ENCODE measurements at regions not wholly inside any gene's neighbourhood (a gene's known extent, or its start where the extent isn't known, plus 50 kb on each side); places are given as distances from the start of the nearest gene placed in this dataset.

DNA sequence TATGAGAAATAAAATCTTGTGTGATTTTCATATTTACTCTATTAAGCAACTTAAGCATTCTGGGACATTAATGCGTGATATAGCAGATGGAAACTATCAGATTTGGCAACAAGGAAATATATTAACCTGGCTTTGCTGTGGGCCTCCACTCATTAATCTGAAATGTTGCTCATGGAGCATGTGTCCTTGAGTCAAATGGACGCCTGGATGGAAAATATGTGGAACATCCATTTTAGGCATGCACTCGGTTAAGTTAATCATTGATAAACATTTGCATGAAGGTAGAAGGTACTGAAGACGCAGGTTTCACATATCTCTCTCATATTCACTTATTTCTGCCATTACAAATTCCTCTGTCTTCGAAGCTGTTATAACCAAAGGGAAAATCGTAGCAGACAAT is 246.1 kb downstream of the NR2F2 start:
- Histone ChIP-seq H2BK5ac (ENCODE audit: low read depth, low read length, poor library complexity, severe bottlenecking) (no peak overlapping the region), H3K14ac (replicated peaks; ENCODE audit: low read depth, low read length) (no peak overlapping the region), H3K4me2 (ENCODE audit: low read depth, low read length) (no peak overlapping the region), H3K56ac (ENCODE audit: extremely low read depth, insufficient read depth, low read length) (no peak overlapping the region), H2BK15ac (ENCODE audit: low read depth, low read length) (no peak overlapping the region), H3K9ac (ENCODE audit: low read depth, low read length) (no peak overlapping the region), H3K9me1 (ENCODE audit: insufficient read depth, low read length) (no peaks in the 10 kb centered on the region), H3K27me3 (ENCODE audit: control insufficient read depth, insufficient read depth, low read length) (no peaks in the 10 kb centered on the region), H3K36me3 (ENCODE audit: control insufficient read depth, insufficient read depth, low read length) (no peaks in the 10 kb centered on the region), H3K4me1 (ENCODE audit: control insufficient read depth, insufficient read depth, low read length) (no peaks in the 10 kb centered on the region), H2AK9ac (replicated peaks; ENCODE audit: low read depth, low read length, poor library complexity) (no peak overlapping the region), H4K20me1 (ENCODE audit: insufficient read depth, low read length) (no peaks in the 10 kb centered on the region), H4K91ac (ENCODE audit: insufficient read depth, low read depth, low read length) (no peak overlapping the region), H3K4me3 (ENCODE audit: insufficient read depth, low read depth, low read length) (no peak overlapping the region), H2BK120ac (ENCODE audit: low read depth, low read length) (no peak overlapping the region), H3K23ac (ENCODE audit: low read depth, low read length) (no peak overlapping the region), H3K9me3 (ENCODE audit: control insufficient read depth, insufficient read depth, low read length) (0 out of 2 replicates have a peak, but pooled peaks cover 2% of the 10 kb centered on the region), H3K18ac (ENCODE audit: low read depth, low read length) (no peak overlapping the region), H3K4ac (ENCODE audit: low read depth, low read length) (no peak overlapping the region), H4K8ac (ENCODE audit: low read depth in 2 of 2, low read length in 2 of 2) (no peak overlapping the region), H4K5ac (ENCODE audit: low read depth, low read length) (no peak overlapping the region), H3K79me1 (ENCODE audit: low read depth in 1 of 2, low read length in 2 of 2) (no peaks in the 10 kb centered on the region), H2BK20ac (ENCODE audit: low read depth, low read length) (no peak overlapping the region), H2AK5ac (ENCODE audit: low read depth, low read length) (no peak overlapping the region), H2AFZ (replicated peaks; ENCODE audit: low read length, poor library complexity) (no peak overlapping the region), H3K27ac (ENCODE audit: insufficient read depth, low read length) (no peak overlapping the region)
- BruUV-seq (replicated peaks), result no TSS peak
- ChIA-PET POLR2A (ENCODE audit: unreplicated experiment) (no interaction called here), CTCF (no interaction called here)
- in situ Hi-C loops (cut with MboI; ENCODE audit: low sequenced_read_pairs) (no loop called here), dilution Hi-C loops (cut with HindIII; ENCODE audit: low sequenced_read_pairs, unreplicated experiment) (no loop called here), intact Hi-C loops (cut with micrococcal nuclease) (no loop called here)
- ATAC-seq (ENCODE audit: low read depth), result no peak
- WGBS, 2 experiments (ENCODE audit: extremely low coverage in 2 of 2, insufficient read length in 1 of 2), result no CpG with 5 or more reads among the region's 6 CpGs
- DNase-seq, result no peak
- no peak for TF ChIP-seq FOS (IDR thresholded peaks at IDR 0.05; ENCODE audit: low read depth, low read length)
- no peak for TF ChIP-seq NFE2L2 (IDR thresholded peaks at IDR 0.05; ENCODE audit: low read depth, low read length)
- TF ChIP-seq, protein P1, sequence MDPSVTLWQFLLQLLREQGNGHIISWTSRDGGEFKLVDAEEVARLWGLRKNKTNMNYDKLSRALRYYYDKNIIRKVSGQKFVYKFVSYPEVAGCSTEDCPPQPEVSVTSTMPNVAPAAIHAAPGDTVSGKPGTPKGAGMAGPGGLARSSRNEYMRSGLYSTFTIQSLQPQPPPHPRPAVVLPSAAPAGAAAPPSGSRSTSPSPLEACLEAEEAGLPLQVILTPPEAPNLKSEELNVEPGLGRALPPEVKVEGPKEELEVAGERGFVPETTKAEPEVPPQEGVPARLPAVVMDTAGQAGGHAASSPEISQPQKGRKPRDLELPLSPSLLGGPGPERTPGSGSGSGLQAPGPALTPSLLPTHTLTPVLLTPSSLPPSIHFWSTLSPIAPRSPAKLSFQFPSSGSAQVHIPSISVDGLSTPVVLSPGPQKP (IDR thresholded peaks at IDR 0.05; ENCODE audit: borderline replicate concordance, low read depth, low read length), result no peak
- no peak for TF ChIP-seq CHD1 (IDR thresholded peaks at IDR 0.05; ENCODE audit: low read depth, low read length)
- no peak for TF ChIP-seq MAFK (IDR thresholded peaks at IDR 0.05; ENCODE audit: low read depth, low read length)
- TF ChIP-seq, protein P2, sequence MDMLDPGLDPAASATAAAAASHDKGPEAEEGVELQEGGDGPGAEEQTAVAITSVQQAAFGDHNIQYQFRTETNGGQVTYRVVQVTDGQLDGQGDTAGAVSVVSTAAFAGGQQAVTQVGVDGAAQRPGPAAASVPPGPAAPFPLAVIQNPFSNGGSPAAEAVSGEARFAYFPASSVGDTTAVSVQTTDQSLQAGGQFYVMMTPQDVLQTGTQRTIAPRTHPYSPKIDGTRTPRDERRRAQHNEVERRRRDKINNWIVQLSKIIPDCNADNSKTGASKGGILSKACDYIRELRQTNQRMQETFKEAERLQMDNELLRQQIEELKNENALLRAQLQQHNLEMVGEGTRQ (IDR thresholded peaks at IDR 0.05; ENCODE audit: low read depth, low read length), result no peak
- no peak for TF ChIP-seq CEBPB (IDR thresholded peaks at IDR 0.05; ENCODE audit: low read depth, low read length)
- TF ChIP-seq POLR2A (IDR thresholded peaks at IDR 0.05; ENCODE audit: low read depth, low read length), result no peak
- TF ChIP-seq MXI1 (IDR thresholded peaks at IDR 0.05; ENCODE audit: borderline replicate concordance, low read depth, low read length), result no peak
- TF ChIP-seq MAZ (IDR thresholded peaks at IDR 0.05; ENCODE audit: borderline replicate concordance, low read depth, low read length), result no peak
- no peak for TF ChIP-seq RCOR1 (IDR thresholded peaks at IDR 0.05; ENCODE audit: insufficient replicate concordance, low read length)
- TF ChIP-seq, protein P3, sequence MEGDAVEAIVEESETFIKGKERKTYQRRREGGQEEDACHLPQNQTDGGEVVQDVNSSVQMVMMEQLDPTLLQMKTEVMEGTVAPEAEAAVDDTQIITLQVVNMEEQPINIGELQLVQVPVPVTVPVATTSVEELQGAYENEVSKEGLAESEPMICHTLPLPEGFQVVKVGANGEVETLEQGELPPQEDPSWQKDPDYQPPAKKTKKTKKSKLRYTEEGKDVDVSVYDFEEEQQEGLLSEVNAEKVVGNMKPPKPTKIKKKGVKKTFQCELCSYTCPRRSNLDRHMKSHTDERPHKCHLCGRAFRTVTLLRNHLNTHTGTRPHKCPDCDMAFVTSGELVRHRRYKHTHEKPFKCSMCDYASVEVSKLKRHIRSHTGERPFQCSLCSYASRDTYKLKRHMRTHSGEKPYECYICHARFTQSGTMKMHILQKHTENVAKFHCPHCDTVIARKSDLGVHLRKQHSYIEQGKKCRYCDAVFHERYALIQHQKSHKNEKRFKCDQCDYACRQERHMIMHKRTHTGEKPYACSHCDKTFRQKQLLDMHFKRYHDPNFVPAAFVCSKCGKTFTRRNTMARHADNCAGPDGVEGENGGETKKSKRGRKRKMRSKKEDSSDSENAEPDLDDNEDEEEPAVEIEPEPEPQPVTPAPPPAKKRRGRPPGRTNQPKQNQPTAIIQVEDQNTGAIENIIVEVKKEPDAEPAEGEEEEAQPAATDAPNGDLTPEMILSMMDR (conservative IDR thresholded peaks at IDR 0.05; ENCODE audit: low read depth, low read length), result no peak
- TF ChIP-seq RFX5 (IDR thresholded peaks at IDR 0.05; ENCODE audit: low read depth, low read length), result no peak
- TF ChIP-seq RAD21 (IDR thresholded peaks at IDR 0.05; ENCODE audit: low read length), result no peak
- no peak for TF ChIP-seq SMC3 (IDR thresholded peaks at IDR 0.05; ENCODE audit: low read depth, low read length)

Data from IMR-90 (cell line).